ENCODE measurements at regions not wholly inside any gene's neighbourhood (a gene's known extent, or its start where the extent isn't known, plus 50 kb on each side); places are given as distances from the start of the nearest gene placed in this dataset.

- no peak overlapping the region for H3K27ac ChIP-seq (ENCODE audit: low read depth in 1 of 2, low read length in 2 of 2)
- TF ChIP-seq, protein P1, sequence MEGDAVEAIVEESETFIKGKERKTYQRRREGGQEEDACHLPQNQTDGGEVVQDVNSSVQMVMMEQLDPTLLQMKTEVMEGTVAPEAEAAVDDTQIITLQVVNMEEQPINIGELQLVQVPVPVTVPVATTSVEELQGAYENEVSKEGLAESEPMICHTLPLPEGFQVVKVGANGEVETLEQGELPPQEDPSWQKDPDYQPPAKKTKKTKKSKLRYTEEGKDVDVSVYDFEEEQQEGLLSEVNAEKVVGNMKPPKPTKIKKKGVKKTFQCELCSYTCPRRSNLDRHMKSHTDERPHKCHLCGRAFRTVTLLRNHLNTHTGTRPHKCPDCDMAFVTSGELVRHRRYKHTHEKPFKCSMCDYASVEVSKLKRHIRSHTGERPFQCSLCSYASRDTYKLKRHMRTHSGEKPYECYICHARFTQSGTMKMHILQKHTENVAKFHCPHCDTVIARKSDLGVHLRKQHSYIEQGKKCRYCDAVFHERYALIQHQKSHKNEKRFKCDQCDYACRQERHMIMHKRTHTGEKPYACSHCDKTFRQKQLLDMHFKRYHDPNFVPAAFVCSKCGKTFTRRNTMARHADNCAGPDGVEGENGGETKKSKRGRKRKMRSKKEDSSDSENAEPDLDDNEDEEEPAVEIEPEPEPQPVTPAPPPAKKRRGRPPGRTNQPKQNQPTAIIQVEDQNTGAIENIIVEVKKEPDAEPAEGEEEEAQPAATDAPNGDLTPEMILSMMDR (IDR thresholded peaks at IDR 0.05) = no peak
Observed at GRCh38 chr12:116473416-116473815, 85.8 kb upstream of the MAP1LC3B2 start.

GRCh38 chr12:116474331-116474730 lies 84.8 kb upstream of the MAP1LC3B2 start:
- H3K4me1 ChIP-seq (ENCODE audit: insufficient read depth, low read length) = no peaks in the 10 kb centered on the region
- H3K36me3 Mint-ChIP-seq (ENCODE audit: low read depth) = no peaks in the 10 kb centered on the region
- H3K27me3 Mint-ChIP-seq = no peaks in the 10 kb centered on the region
- ChIA-PET POLR2A (no interaction called here), CTCF (no interaction called here)
- TF ChIP-seq, protein P1 (IDR thresholded peaks at IDR 0.05) = no peak
- H3K4me1 Mint-ChIP-seq (ENCODE audit: low read depth) = no peaks in the 10 kb centered on the region
- intact Hi-C loops (cut with DNase I, micrococcal nuclease) = no loop called here
- no peak overlapping the region for H3K4me3 Mint-ChIP-seq
- H3K4me3 ChIP-seq (ENCODE audit: low read length) = no peak overlapping the region
- peaks cover 5% of the 10 kb centered on the region for H3K9me3 Mint-ChIP-seq
- H3K36me3 ChIP-seq (ENCODE audit: insufficient read depth, low read length) = no peaks in the 10 kb centered on the region
- H3K9me3 ChIP-seq (ENCODE audit: control insufficient read depth in 1 of 2, insufficient read depth in 1 of 2, low read length in 2 of 2) = peaks cover 0 to 4% of the 10 kb centered on the region in 2 experiments
- H3K27ac Mint-ChIP-seq = no peak overlapping the region
- ATAC-seq (ENCODE audit: poor library complexity) = no peak
- no peak overlapping the region for H3K27ac ChIP-seq (ENCODE audit: low read depth in 1 of 2, low read length in 2 of 2)
- no peak for DNase-seq
- H3K27me3 ChIP-seq (ENCODE audit: control insufficient read depth in 1 of 2, insufficient read depth in 2 of 2, low read length in 2 of 2) = no peaks in the 10 kb centered on the region

More at GRCh38 chr12:116473416-116473815, 85.8 kb upstream of the MAP1LC3B2 start:
- no peak for ATAC-seq (ENCODE audit: poor library complexity)
- no peaks in the 10 kb centered on the region for H3K36me3 ChIP-seq (ENCODE audit: insufficient read depth, low read length)
- H3K4me1 ChIP-seq (ENCODE audit: insufficient read depth, low read length) = no peaks in the 10 kb centered on the region
- H3K9me3 Mint-ChIP-seq = peaks cover 5% of the 10 kb centered on the region
- H3K27ac Mint-ChIP-seq = no peak overlapping the region
- no peak overlapping the region for H3K4me3 Mint-ChIP-seq
- H3K4me3 ChIP-seq (ENCODE audit: low read length) = no peak overlapping the region
- intact Hi-C loops (cut with DNase I, micrococcal nuclease) = no loop called here
- DNase-seq = no peak
- no peaks in the 10 kb centered on the region for H3K36me3 Mint-ChIP-seq (ENCODE audit: low read depth)
- H3K4me1 Mint-ChIP-seq (ENCODE audit: low read depth) = no peaks in the 10 kb centered on the region
- H3K9me3 ChIP-seq (ENCODE audit: control insufficient read depth in 1 of 2, insufficient read depth in 1 of 2, low read length in 2 of 2) = peaks cover 0 to 4% of the 10 kb centered on the region in 2 experiments
- no peaks in the 10 kb centered on the region for H3K27me3 ChIP-seq (ENCODE audit: control insufficient read depth in 1 of 2, insufficient read depth in 2 of 2, low read length in 2 of 2)
- no peaks in the 10 kb centered on the region for H3K27me3 Mint-ChIP-seq
- ChIA-PET CTCF (no interaction called here), POLR2A (no interaction called here)

DNA sequence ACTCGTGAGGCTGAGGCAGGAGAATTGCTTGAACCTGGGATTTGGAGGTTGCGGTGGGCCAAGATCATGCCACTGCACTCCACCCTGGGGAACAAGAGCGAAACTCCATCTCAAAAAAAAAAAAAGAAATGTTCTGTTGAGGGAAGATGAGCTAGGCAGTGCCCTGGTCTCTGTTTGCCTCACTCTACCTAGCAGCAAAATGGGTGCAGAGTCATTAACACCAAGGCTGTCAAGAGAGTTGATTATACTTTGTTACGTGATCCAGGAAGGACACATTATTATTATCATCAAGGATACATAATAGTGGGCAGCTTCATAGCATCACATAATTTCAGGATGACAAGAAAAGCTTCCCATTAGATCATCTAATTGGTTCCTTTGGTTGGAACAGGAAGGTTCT lies 84.3 kb upstream of the MAP1LC3B2 start:
- Histone ChIP-seq H3K4me1 (ENCODE audit: insufficient read depth, low read length) (no peaks in the 10 kb centered on the region), H3K27me3 (ENCODE audit: control insufficient read depth in 1 of 2, insufficient read depth in 2 of 2, low read length in 2 of 2) (no peaks in the 10 kb centered on the region), H3K36me3 (ENCODE audit: insufficient read depth, low read length) (no peaks in the 10 kb centered on the region), H3K4me3 (ENCODE audit: low read length) (no peak overlapping the region), H3K9me3 (ENCODE audit: control insufficient read depth in 1 of 2, insufficient read depth in 1 of 2, low read length in 2 of 2) (peaks cover 0 to 4% of the 10 kb centered on the region in 2 experiments), H3K27ac (ENCODE audit: low read depth in 1 of 2, low read length in 2 of 2) (no peak overlapping the region)
- Mint-ChIP-seq H3K36me3 (ENCODE audit: low read depth) (no peaks in the 10 kb centered on the region), H3K9me3 (peaks cover 5% of the 10 kb centered on the region), H3K27ac (no peak overlapping the region), H3K4me1 (ENCODE audit: low read depth) (peaks cover 2% of the 10 kb centered on the region), H3K27me3 (no peaks in the 10 kb centered on the region), H3K4me3 (no peak overlapping the region)
- TF ChIP-seq, protein P1 (IDR thresholded peaks at IDR 0.05) = no peak
- no peak for ATAC-seq (ENCODE audit: poor library complexity)
- DNase-seq = no peak
- intact Hi-C loops (cut with DNase I, micrococcal nuclease) = no loop called here
- ChIA-PET CTCF (no interaction called here), POLR2A (interaction anchor here (0.8 kb wide), 1 partner anchor 117 kb away, joined by 4 read pairs; no protein-coding TSS in a partner anchor)
